ENCODE measurements at regions not wholly inside any gene's neighbourhood (a gene's known extent, or its start where the extent isn't known, plus 50 kb on each side); places are given as distances from the start of the nearest gene placed in this dataset.

- DNase-seq (ENCODE audit: low spot score), result no peak
These were observed 50.8 kb upstream of the CACNA2D3 start for GRCh38 chr3:54071601-54072000.

- no peak for DNase-seq (ENCODE audit: low spot score)
These were observed 52.4 kb upstream of the CACNA2D3 start for GRCh38 chr3:54069961-54070360.

- no peak for DNase-seq (ENCODE audit: low spot score)
These were observed 55.2 kb upstream of the CACNA2D3 start for GRCh38 chr3:54067055-54067698.

- DNase-seq (ENCODE audit: low spot score), result no peak
These were observed 56.1 kb upstream of the CACNA2D3 start for GRCh38 chr3:54066253-54066652.

DNA sequence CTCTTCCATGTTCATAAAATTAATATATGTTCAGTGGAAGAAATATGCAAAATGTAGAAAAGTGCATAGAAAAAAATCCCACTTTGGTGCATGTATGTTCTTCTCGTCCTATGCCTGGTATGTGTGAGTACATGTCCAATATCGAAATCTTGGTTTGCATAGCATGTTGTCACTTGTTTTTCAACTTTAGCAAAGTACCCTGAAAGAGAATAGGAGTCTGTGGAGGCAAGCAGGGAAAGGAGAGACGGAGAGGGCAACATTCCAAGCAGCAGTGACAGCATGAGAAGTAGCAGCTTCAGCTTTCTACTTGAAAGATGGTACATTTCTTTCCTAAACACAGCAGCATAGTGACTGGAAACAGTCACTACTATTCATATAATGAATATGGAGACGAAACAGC lies 56.8 kb upstream of the CACNA2D3 start:
- no peak for DNase-seq (ENCODE audit: low spot score)

GRCh38 chr3:54065140-54065539 lies 57.2 kb upstream of the CACNA2D3 start:
- no peak for DNase-seq (ENCODE audit: low spot score)

DNA sequence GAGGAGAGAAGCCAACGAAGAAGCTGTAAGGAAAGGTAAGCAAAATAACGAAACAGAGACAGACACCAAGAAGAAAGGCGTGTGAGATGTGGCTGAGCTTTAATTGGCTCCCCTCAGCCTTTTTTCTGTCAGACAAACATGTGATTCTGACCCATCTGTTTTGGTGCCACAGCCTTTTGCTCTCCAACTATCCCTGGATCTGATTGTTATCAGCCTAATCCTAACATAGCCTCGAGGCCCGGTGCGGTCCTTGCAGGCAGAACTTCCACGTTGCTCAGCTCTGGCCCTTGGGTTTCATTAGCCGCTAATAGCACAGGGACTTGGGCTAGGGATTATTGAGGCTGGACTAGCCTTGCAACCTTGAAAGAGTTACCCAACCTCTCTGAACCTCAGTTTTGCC lies 57.9 kb upstream of the CACNA2D3 start:
- DNase-seq (ENCODE audit: low spot score), result no peak

GRCh38 chr3:54062546-54062945 lies 59.8 kb upstream of the CACNA2D3 start:
- DNase-seq (ENCODE audit: low spot score), result no peak

DNA sequence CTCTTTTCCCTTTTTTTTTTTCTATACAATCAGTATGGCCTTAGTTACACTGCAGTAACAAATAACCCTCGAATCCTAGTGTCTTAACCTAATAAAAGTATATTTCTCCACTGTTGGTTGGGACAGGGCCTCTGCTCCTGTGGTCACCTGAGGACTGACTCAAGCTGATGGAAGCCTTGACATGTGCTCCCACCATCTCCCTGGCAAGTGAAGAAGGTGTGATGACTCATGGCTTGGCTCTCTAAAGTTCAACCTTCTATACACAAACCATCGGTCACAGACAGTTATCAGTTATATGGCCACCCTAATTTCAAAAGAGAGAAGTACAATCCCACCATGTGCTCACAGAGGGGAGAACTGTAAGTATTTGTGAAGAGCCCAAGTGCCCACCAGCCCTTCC lies 65.8 kb upstream of the CACNA2D3 start:
- DNase-seq (ENCODE audit: low spot score), result no peak

- no peak for DNase-seq (ENCODE audit: low spot score)
These were observed 68.5 kb upstream of the CACNA2D3 start for GRCh38 chr3:54053882-54054281.

GRCh38 chr3:54053211-54053610 lies 69.1 kb upstream of the CACNA2D3 start:
- no peak for DNase-seq (ENCODE audit: low spot score)

DNA sequence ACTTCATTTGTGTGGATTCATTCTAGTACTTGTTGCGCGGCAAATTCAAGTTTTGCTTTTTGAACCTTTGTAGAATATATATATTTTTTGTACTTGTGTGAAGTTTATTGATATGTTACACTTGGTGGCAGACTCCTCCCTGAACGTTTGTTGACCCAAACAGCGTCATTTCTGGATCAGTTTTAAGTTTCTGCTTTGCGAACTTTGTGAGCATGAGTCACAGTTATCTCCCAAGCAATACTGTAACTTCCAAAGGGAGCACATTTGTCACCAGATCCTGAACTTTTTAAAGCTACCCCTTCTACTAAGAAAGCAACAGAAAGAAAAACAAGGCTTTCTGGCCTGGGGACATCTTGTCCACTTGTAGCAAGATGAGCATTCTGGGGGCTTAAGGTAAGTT lies 74.8 kb upstream of the CACNA2D3 start:
- DNase-seq (ENCODE audit: low spot score), result no peak

- DNase-seq (ENCODE audit: low spot score), result no peak
These were observed 75.6 kb upstream of the CACNA2D3 start for GRCh38 chr3:54046641-54047214.

DNA sequence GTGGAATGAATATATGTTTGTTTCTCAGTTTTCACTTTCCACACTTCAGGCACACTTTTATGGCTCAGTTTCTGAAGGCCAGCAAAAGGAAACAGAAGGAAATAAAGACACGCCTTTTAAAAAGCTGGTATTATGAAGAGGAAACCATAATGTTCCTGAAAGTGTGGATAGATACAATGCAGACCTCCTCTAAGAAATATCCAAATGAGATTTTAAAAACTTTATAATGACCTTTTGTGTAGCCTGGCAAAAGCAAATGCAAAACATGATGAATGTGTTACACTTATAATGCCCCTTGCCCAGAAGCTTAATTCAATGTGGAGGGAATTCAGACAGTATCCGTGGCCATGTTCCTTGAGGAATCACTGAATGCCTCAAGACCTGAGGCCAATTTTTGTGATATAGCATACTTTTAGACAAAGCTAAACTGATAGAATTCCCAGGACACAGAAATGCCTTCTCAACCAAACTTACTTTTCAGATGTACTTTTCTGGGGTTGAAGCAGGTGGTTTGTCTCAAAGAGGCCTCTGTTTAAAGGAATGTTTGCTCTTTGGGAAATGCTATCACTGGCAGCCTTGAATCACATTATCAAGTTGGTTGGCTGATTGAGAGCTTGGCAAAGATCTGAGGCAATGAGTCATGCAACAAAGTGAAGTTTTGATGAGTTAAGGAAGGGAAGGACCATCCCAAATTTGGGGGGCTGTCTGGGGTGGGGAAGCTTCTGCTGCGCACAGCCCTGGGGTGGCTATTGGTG lies 77.1 kb upstream of the CACNA2D3 start:
- no peak for DNase-seq (ENCODE audit: low spot score)

GRCh38 chr3:54042259-54042823 lies 80.0 kb upstream of the CACNA2D3 start:
- DNase-seq (ENCODE audit: low spot score), result no peak

- DNase-seq (ENCODE audit: low spot score), result no peak
These were observed 81.9 kb upstream of the CACNA2D3 start for GRCh38 chr3:54040476-54040875.

- DNase-seq (ENCODE audit: low spot score), result no peak
These were observed 84.0 kb upstream of the CACNA2D3 start for GRCh38 chr3:54038391-54038790.

DNA sequence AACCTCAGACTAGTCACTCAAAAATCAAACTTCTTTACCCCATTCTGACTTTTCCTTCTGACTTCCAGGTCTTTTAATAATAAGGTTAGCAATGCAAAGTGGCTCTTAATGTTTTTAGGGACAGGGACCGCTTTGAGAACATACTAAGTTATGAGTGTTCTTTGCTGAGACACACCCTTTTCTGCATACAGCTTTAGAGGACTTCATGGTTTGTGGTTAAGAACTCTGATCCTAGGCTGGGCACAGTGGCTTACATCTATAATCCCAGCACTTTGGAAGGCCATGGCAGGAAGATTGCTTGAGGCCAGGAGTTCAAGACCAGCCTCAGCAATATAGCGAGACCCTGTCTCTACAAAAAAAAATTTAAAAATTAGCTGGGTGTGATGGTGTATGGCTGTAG lies 85.8 kb upstream of the CACNA2D3 start:
- DNase-seq (ENCODE audit: low spot score), result no peak

DNA sequence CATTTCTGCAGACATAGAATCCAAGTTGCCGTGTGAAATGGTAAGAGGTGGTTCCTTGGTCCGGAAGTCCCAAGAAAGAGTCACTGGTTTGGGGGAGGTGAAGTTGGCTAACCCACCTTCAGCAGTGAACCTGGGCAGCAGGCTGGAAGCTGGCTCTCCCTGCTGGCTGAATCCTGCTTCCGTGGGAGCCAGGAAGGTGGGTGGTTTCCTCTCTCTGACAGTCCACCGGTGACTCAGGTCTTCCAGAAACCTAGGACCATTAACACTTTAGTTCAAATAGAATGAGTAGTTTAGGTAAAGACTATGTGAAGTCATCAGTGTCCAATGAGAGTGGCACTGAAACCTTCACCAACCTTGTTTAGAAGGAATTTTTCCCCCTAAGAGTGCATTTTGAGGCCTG lies 87.4 kb upstream of the CACNA2D3 start:
- DNase-seq (ENCODE audit: low spot score), result no peak

DNA sequence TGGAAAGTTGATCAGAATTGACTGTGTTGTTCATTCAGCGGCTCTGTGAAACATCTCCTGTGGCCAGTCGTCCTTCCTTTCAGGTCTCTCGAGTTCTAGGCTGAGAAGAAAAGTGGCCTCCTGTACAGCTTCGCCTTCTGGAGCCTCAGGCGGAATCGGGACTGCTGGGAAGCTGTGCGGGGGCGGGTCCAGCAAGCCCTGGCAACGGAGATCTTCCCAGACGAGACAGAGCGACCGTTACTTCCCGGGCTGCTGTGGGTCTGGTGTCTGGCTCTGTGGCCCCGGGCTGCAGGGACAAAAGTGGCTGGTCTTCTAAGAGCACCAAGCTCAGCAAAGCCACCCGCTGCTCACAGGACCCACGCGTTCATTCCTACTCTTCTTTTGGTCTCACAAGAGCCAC lies 88.6 kb upstream of the CACNA2D3 start:
- DNase-seq (ENCODE audit: low spot score), result no peak

DNA sequence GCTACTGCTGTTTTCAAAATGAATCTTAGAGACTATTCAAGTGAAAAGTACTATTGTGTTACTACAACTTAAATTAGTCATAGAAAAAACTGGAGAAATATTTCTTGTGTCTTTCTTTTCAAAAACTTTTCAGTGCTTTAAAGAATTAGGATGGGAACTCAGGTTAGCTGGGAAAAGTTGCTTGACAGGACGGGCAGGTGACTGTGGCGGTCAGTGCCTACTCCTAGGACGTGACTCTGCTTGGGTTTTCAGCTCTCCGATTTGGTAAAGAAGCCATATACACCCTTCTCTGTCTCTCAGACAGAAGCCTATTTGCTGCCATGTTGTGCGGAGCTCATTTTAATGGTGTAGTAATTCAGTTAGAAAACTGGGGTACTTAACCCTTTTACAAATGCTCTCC lies 89.8 kb upstream of the CACNA2D3 start:
- no peak for DNase-seq (ENCODE audit: low spot score)

- no peak for DNase-seq (ENCODE audit: low spot score)
These were observed 94.0 kb upstream of the CACNA2D3 start for GRCh38 chr3:54028372-54028771.

GRCh38 chr3:54026543-54026942 lies 95.8 kb upstream of the CACNA2D3 start:
- no peak for DNase-seq (ENCODE audit: low spot score)
